ENCODE measurements at regions not wholly inside any gene's neighbourhood (a gene's known extent, or its start where the extent isn't known, plus 50 kb on each side); places are given as distances from the start of the nearest gene placed in this dataset.
"Not testable (repeated sequence)": the region's sequence is repeated elsewhere in the genome, so short reads cannot be mapped to it uniquely, and the experiment has no call there.

GRCh38 chr10:34013235-34013634 is 678.8 kb upstream of the NRP1 start:
- no peak for DNase-seq

- DNase-seq = no peak
Observed at GRCh38 chr10:34010891-34011290, 676.4 kb upstream of the NRP1 start.

DNA sequence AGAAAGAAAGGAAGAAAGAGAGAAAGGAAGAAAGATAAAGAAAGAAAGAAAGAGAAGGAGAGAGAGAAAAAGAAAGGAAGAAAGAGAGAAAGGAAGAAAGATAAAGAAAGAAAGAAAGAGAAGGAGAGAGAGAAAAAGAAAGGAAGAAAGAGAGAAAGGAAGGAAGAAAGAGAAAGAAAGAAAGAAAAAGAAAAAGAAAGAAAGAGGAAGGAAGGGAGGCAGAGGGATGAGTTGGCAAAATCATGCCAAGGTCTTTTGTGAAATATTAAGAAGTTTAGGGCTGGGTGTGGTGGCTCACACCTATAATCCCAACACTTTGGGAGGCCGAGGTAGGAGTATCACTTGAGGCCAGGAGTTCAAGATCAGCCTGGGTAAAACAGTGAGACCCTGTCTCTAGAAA is 675.8 kb upstream of the NRP1 start:
- not testable (repeated sequence) for DNase-seq

DNA sequence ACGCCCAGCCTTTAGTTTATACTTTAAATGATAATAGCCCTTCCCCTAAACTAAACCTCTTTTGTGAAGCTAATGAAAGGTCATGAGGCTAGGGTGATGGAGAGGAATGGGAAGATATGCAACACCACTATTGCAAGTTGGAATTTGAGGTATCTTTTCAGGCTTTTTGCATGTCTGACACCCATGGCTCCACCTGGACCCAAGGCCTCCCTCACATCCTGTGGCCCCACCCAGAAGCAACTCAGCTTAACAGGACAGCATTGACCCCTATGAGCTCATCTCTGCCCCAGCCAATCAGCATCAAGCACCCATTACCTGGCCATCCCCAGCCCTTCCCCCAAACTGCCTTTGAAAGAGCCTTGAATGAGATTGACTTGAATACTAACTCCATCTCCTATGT is 674.2 kb upstream of the NRP1 start:
- DNase-seq = no peak

DNA sequence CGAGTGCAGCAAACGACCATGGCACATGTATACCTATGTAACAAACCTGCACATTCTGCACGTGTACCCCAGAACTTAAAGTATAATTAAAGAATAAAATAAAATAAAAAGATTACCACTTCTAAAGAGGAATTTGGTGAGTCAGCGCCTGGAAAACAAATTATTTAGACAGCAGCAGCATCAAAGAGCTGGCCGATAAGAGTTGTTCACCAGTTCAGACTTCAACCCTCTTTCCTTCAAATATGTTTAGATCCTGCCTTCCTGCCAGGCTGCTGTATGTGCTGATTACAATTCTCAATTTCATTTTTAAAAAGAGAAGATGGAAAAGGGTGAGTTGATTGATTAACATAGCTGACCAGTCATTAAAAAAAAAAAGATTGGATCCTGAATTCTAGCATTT is 672.0 kb upstream of the NRP1 start:
- DNase-seq = no peak

DNA sequence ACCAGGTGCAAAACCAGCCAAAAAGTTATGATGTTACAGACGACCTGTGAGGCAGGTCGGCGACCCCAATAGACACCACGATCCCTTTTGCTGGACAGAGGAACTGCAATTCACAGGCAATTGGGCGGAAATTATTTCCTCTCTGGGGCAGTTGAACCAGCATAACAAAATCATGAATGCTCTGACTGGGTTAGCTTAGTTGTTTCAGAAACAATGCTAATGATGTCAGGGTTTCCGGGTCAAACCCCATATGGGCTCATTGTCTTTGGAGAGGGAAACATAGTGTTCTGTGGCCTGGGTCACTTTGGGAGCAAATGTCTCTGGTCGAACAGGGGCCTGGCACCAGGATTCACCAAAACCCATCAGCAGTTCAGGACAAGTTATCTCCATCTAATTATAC is 669.1 kb upstream of the NRP1 start:
- DNase-seq = no peak

- no peak for DNase-seq
Observed at GRCh38 chr10:34002896-34003295, 668.4 kb upstream of the NRP1 start.

- DNase-seq = no peak
Observed at GRCh38 chr10:34001831-34002230, 667.4 kb upstream of the NRP1 start.

DNA sequence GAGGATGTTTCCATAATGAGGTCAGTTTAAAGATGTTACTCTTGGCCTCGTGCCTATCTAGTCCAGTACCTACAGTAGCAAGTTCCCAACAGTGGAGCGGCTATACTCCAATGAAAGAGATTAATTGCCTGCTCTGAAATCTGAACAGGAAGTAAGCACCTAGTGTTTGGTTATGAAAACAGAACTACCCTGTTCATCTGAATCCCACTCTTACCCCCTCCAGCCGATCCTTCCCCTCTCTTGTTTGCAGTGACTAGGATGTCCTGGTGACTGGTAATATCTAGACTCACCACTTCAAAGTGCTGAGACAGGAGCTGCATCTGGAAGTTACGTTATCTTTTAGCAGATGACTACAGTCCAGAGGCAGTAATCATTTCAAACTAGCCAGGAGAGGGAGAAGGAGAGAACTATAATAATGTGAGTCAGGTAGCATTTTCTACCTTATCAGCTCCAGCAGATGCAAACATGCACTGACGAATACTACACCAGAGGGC is 666.7 kb upstream of the NRP1 start:
- DNase-seq = no peak

GRCh38 chr10:33993917-33994316 is 659.5 kb upstream of the NRP1 start:
- DNase-seq = no peak

GRCh38 chr10:33991924-33992323 is 657.5 kb upstream of the NRP1 start:
- no peak for DNase-seq

DNA sequence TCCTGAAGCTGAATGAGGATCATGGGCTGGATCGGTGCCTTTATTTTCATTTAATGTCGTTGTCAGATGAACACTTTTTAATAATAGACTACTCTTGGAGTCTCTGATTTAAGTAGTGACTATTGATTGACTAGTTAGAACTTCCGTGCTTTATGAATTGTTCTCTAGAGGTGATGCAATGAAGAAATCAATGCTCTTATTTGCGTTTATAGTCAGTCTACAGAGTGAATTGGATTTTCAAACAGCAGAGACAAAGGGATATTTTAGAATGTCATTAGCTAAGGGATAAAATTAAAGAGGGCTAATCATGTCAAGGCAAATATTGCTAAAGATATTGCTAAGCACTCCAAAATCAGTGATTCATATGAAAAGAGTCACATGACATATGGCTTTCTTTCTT is 652.0 kb upstream of the NRP1 start:
- no peak for DNase-seq

GRCh38 chr10:33986016-33986415 is 651.5 kb upstream of the NRP1 start:
- no peak for DNase-seq

GRCh38 chr10:33982995-33983394 is 648.5 kb upstream of the NRP1 start:
- DNase-seq = no peak

GRCh38 chr10:33981301-33981700 is 646.8 kb upstream of the NRP1 start:
- DNase-seq = no peak

DNA sequence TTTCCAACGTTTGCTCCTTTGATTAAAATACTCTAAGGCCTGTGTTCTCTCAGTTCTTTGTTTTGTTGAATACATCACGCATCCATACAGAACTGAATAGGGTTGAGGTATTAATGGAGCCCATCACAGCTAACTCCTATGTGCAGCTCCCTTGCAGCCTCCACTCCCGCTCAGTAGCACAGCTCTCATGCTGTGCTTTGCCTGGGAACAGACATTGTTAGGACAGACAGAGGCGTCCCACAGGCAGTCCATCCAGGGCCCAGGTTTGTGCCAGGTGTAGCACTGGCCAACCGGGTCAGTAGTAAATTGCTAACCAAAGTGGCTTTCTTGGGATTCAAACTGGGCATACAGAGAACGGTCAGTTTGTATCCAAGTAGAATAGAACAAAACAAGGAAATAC is 644.7 kb upstream of the NRP1 start:
- DNase-seq = no peak

- no peak for DNase-seq
Observed at GRCh38 chr10:33975481-33975880, 641.0 kb upstream of the NRP1 start.

DNA sequence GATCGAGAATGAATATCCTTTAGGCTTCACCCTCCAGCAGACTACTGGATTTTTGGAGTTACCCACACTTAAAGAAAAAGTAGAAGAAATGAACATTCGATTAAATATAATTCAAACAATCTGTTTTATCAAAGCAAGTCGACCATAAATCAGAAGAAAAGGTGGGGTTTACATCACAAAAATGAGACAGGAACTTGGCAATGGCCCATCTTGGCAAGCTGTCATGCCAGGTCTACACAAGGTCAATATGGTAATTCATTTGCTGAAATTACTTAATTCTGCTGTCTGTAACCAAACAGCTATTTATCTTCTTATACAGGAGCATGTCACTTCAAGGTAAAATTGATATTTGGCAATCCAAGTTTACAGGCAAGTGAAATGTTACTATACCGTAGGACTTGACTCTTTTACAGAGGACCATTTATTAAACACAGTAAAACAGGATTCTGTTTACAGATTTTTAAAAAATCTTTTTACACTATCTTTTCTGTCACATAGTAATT is 640.6 kb upstream of the NRP1 start:
- DNase-seq = no peak

- DNase-seq = no peak
Observed at GRCh38 chr10:33968983-33969382, 634.5 kb upstream of the NRP1 start.

- DNase-seq = no peak
Observed at GRCh38 chr10:33967606-33968120, 633.2 kb upstream of the NRP1 start.

- DNase-seq = no peak
Observed at GRCh38 chr10:33966946-33967345, 632.5 kb upstream of the NRP1 start.

- DNase-seq = no peak
Observed at GRCh38 chr10:33965795-33966581, 631.5 kb upstream of the NRP1 start.

- no peak for DNase-seq
Observed at GRCh38 chr10:33963729-33964128, 629.3 kb upstream of the NRP1 start.

GRCh38 chr10:33956322-33956721 is 621.9 kb upstream of the NRP1 start:
- not testable (repeated sequence) for DNase-seq
